ENCODE measurements at regions not wholly inside any gene's neighbourhood (a gene's known extent, or its start where the extent isn't known, plus 50 kb on each side); places are given as distances from the start of the nearest gene placed in this dataset.
"Not testable (repeated sequence)": the region's sequence is repeated elsewhere in the genome, so short reads cannot be mapped to it uniquely, and the experiment has no call there.

DNA sequence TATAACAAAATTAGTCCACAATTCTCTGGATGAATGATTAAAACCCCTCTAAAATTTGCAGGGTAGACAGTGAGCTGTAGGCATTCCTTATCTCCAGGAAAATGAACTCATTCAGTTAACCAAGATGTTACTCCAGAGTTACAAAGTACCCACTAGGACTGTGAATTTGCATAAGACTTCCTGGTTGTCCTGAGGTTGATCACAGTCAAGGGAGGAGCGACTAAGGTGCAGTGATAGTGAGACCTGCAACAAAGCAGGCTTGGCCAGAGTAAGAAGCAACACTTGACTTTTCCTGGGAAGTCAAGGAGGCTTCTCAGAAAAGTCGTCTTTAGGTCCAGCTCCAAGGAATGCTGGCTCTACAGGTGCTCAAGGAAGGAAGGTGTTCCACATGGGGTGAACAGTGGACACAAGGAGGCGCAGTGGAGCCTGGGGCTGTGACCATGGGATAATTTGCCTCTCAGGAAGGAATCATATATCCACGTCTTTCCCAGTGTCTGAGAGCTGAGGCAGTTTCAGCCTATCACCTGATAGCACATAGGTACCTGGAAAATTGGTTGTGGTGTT, 821.1 kb upstream of the EEF2KMT start:
- no peak overlapping the region for H3K4me3 ChIP-seq (ENCODE audit: insufficient read length, low read depth)
- no peaks in the 10 kb centered on the region for H3K27me3 ChIP-seq (ENCODE audit: insufficient read depth, insufficient read length)
- H3K9ac ChIP-seq (ENCODE audit: insufficient read length, low read depth) = no peak overlapping the region
- H3K9me3 ChIP-seq (ENCODE audit: insufficient read depth, low read length) = no peaks in the 10 kb centered on the region
- H3K36me3 ChIP-seq (ENCODE audit: insufficient read depth, insufficient read length, low read length) = no peaks in the 10 kb centered on the region
- DNase-seq (ENCODE audit: low read depth, low spot score) = no peak
- TF ChIP-seq SUZ12 (IDR thresholded peaks at IDR 0.05; ENCODE audit: extremely low read depth, insufficient read depth, insufficient read length) = no peak
- no peak for TF ChIP-seq ZNF274 (IDR thresholded peaks at IDR 0.05; ENCODE audit: low read depth, low read length)
- TF ChIP-seq YY1 (IDR thresholded peaks at IDR 0.05; ENCODE audit: insufficient read depth, insufficient read length) = no peak
- no peaks in the 10 kb centered on the region for H3K4me1 ChIP-seq (ENCODE audit: insufficient read depth, insufficient read length)

DNA sequence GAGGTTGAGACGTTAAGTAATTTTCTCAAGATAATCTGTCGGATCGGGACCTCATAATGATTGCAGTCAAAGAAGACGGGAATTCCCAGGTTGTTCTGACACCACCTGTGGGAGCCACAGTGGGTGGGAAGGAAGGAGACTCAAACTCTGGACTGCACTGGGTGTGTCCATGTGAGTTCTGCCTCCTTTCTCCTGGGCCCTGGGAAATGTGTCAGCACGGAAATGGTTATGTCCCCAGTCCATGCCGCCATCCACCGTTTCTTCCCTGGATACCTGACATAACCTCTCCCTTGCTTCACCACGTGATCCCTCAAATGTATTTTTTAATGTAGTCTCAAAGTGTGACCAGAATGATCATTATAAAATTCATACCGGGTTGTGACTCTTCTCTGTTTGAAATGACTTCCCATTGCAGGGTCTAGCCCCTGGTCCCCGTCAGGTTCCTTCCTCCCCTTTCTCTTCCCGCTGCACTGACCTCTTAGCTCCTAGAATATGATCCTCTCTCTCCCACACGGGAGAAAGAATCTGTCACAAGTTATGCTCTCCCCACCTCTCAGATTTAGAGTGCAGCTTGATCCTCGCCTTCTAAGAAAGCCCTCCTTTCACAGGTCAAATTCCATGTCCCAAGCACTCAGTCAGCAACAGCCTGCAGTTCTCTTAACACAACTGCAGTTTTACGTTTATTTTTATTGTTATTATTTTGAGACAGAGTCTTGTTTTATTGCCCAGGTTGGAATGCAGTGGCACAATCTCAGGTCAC, 820.0 kb upstream of the EEF2KMT start:
- H3K9ac ChIP-seq (ENCODE audit: insufficient read length, low read depth) = no peak overlapping the region
- H3K36me3 ChIP-seq (ENCODE audit: insufficient read depth, insufficient read length, low read length) = no peaks in the 10 kb centered on the region
- H3K9me3 ChIP-seq (ENCODE audit: insufficient read depth, low read length) = no peaks in the 10 kb centered on the region
- H3K27me3 ChIP-seq (ENCODE audit: insufficient read depth, insufficient read length) = no peaks in the 10 kb centered on the region
- no peak for DNase-seq (ENCODE audit: low read depth, low spot score)
- TF ChIP-seq SUZ12 (IDR thresholded peaks at IDR 0.05; ENCODE audit: extremely low read depth, insufficient read depth, insufficient read length) (no peak), YY1 (IDR thresholded peaks at IDR 0.05; ENCODE audit: insufficient read depth, insufficient read length) (no peak), ZNF274 (IDR thresholded peaks at IDR 0.05; ENCODE audit: low read depth, low read length) (no peak)
- no peak overlapping the region for H3K4me3 ChIP-seq (ENCODE audit: insufficient read length, low read depth)
- no peaks in the 10 kb centered on the region for H3K4me1 ChIP-seq (ENCODE audit: insufficient read depth, insufficient read length)

GRCh38 chr16:5916711-5917191, 819.2 kb upstream of the EEF2KMT start:
- no peaks in the 10 kb centered on the region for H3K9me3 ChIP-seq (ENCODE audit: insufficient read depth, low read length)
- H3K36me3 ChIP-seq (ENCODE audit: insufficient read depth, insufficient read length, low read length) = no peaks in the 10 kb centered on the region
- no peaks in the 10 kb centered on the region for H3K4me1 ChIP-seq (ENCODE audit: insufficient read depth, insufficient read length)
- peak overlapping the region; percentile 61 for H3K9ac ChIP-seq (ENCODE audit: insufficient read length, low read depth)
- no peak for TF ChIP-seq ZNF274 (IDR thresholded peaks at IDR 0.05; ENCODE audit: low read depth, low read length)
- TF ChIP-seq SUZ12 (IDR thresholded peaks at IDR 0.05; ENCODE audit: extremely low read depth, insufficient read depth, insufficient read length) = no peak
- TF ChIP-seq YY1 (IDR thresholded peaks at IDR 0.05; ENCODE audit: insufficient read depth, insufficient read length) = no peak
- no peaks in the 10 kb centered on the region for H3K27me3 ChIP-seq (ENCODE audit: insufficient read depth, insufficient read length)
- no peak for DNase-seq (ENCODE audit: low read depth, low spot score)
- no peak overlapping the region for H3K4me3 ChIP-seq (ENCODE audit: insufficient read length, low read depth)

- no peaks in the 10 kb centered on the region for H3K36me3 ChIP-seq (ENCODE audit: insufficient read depth, insufficient read length, low read length)
- no peak overlapping the region for H3K9ac ChIP-seq (ENCODE audit: insufficient read length, low read depth)
- no peaks in the 10 kb centered on the region for H3K4me1 ChIP-seq (ENCODE audit: insufficient read depth, insufficient read length)
- no peaks in the 10 kb centered on the region for H3K27me3 ChIP-seq (ENCODE audit: insufficient read depth, insufficient read length)
- no peak for TF ChIP-seq ZNF274 (IDR thresholded peaks at IDR 0.05; ENCODE audit: low read depth, low read length)
- TF ChIP-seq SUZ12 (IDR thresholded peaks at IDR 0.05; ENCODE audit: extremely low read depth, insufficient read depth, insufficient read length) = no peak
- no peak for TF ChIP-seq YY1 (IDR thresholded peaks at IDR 0.05; ENCODE audit: insufficient read depth, insufficient read length)
- H3K4me3 ChIP-seq (ENCODE audit: insufficient read length, low read depth) = no peak overlapping the region
- DNase-seq (ENCODE audit: low read depth, low spot score) = no peak
- no peaks in the 10 kb centered on the region for H3K9me3 ChIP-seq (ENCODE audit: insufficient read depth, low read length)
Observed at GRCh38 chr16:5911241-5911640, 813.6 kb upstream of the EEF2KMT start.

GRCh38 chr16:5909556-5909955, 812.0 kb upstream of the EEF2KMT start:
- not testable (repeated sequence) for H3K9me3 ChIP-seq (ENCODE audit: insufficient read depth, low read length); H3K36me3 ChIP-seq (ENCODE audit: insufficient read depth, insufficient read length, low read length); H3K27me3 ChIP-seq (ENCODE audit: insufficient read depth, insufficient read length); H3K4me1 ChIP-seq (ENCODE audit: insufficient read depth, insufficient read length); DNase-seq (ENCODE audit: low read depth, low spot score); H3K4me3 ChIP-seq (ENCODE audit: insufficient read length, low read depth); H3K9ac ChIP-seq (ENCODE audit: insufficient read length, low read depth)

DNA sequence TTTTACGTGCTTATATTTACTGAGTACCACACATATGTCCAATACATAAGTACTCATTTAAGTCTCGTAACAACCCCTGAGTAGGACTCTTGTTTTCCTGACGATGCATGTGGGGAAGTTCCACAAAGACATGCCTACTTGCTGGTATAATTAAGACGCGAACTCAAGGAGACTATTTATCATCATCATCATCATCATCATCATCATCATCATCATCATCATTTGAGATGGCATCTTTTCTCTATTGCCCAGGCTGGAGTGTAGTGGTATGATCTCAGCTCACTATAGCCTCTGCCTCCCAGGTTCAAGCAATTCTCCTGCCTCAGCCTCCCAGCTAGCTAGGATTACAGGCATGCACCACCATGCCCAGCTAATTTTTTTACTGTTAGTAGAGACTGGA, 809.9 kb upstream of the EEF2KMT start:
- H3K4me3 ChIP-seq (ENCODE audit: insufficient read length, low read depth) = no peak overlapping the region
- H3K27me3 ChIP-seq (ENCODE audit: insufficient read depth, insufficient read length) = no peaks in the 10 kb centered on the region
- no peak overlapping the region for H3K9ac ChIP-seq (ENCODE audit: insufficient read length, low read depth)
- TF ChIP-seq SUZ12 (IDR thresholded peaks at IDR 0.05; ENCODE audit: extremely low read depth, insufficient read depth, insufficient read length) (no peak), ZNF274 (IDR thresholded peaks at IDR 0.05; ENCODE audit: low read depth, low read length) (no peak), YY1 (IDR thresholded peaks at IDR 0.05; ENCODE audit: insufficient read depth, insufficient read length) (no peak)
- DNase-seq (ENCODE audit: low read depth, low spot score) = no peak
- H3K4me1 ChIP-seq (ENCODE audit: insufficient read depth, insufficient read length) = no peaks in the 10 kb centered on the region
- no peaks in the 10 kb centered on the region for H3K9me3 ChIP-seq (ENCODE audit: insufficient read depth, low read length)
- H3K36me3 ChIP-seq (ENCODE audit: insufficient read depth, insufficient read length, low read length) = no peaks in the 10 kb centered on the region

- Histone ChIP-seq H3K4me1 (ENCODE audit: insufficient read depth, insufficient read length) (no peaks in the 10 kb centered on the region), H3K36me3 (ENCODE audit: insufficient read depth, insufficient read length, low read length) (no peaks in the 10 kb centered on the region), H3K27me3 (ENCODE audit: insufficient read depth, insufficient read length) (no peaks in the 10 kb centered on the region), H3K9ac (ENCODE audit: insufficient read length, low read depth) (no peak overlapping the region), H3K9me3 (ENCODE audit: insufficient read depth, low read length) (no peaks in the 10 kb centered on the region), H3K4me3 (ENCODE audit: insufficient read length, low read depth) (no peak overlapping the region)
- TF ChIP-seq SUZ12 (IDR thresholded peaks at IDR 0.05; ENCODE audit: extremely low read depth, insufficient read depth, insufficient read length) (no peak), ZNF274 (IDR thresholded peaks at IDR 0.05; ENCODE audit: low read depth, low read length) (no peak), YY1 (IDR thresholded peaks at IDR 0.05; ENCODE audit: insufficient read depth, insufficient read length) (no peak)
- no peak for DNase-seq (ENCODE audit: low read depth, low spot score)
Observed at GRCh38 chr16:5906351-5906750, 808.8 kb upstream of the EEF2KMT start.
